ENCODE measurements at regions not wholly inside any gene's neighbourhood (a gene's known extent, or its start where the extent isn't known, plus 50 kb on each side); places are given as distances from the start of the nearest gene placed in this dataset.

DNA sequence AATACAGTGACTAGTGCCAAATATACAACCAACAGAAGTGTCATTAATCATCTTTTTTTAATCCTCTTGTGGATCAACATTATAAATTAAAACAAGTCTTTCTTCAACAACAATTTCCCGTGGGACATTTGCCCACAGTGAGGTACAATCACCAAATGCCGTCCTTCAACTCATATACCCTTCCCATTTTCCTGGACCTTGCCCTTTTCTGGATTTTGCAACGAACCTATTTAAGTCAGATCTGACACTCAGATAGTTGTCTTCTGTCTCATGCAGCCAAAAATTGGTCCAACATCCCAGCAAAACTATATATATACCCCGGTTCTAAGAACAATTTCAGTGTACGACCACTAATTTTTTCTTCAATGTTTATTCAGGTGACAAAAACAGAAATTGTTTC is 324.0 kb downstream of the DSEL start:
- DNase-seq, result no peak
- H3K4me1 ChIP-seq, result no peaks in the 10 kb centered on the region
- in situ Hi-C loops (cut with MboI; ENCODE audit: low sequenced_read_pairs in 4 of 4) (loop anchor here in 1 of 4 donors (10.0 kb wide), 1 partner anchor 88 kb away; no protein-coding TSS in a partner anchor), intact Hi-C loops (cut with DNase I; ENCODE audit: low total_unique reads) (no loop called here)
- ATAC-seq, result no peak
- no peaks in the 10 kb centered on the region for H3K9me3 ChIP-seq
- H3K4me3 ChIP-seq, result no peak overlapping the region
- TF ChIP-seq CTCF (IDR thresholded peaks at IDR 0.05 in 4 of 5, conservative IDR thresholded peaks at IDR 0.05 in 1 of 5), result no peak
- TF ChIP-seq POLR2A (IDR thresholded peaks at IDR 0.05), result no peak
- H3K27ac ChIP-seq, result no peak overlapping the region
- H3K27me3 ChIP-seq, result no peaks in the 10 kb centered on the region
- H3K36me3 ChIP-seq, result no peaks in the 10 kb centered on the region

GRCh38 chr18:67183398-67183797 is 333.1 kb downstream of the DSEL start:
- TF ChIP-seq CTCF (IDR thresholded peaks at IDR 0.05 in 4 of 5, conservative IDR thresholded peaks at IDR 0.05 in 1 of 5) (no peak), POLR2A (IDR thresholded peaks at IDR 0.05) (no peak)
- in situ Hi-C loops (cut with MboI; ENCODE audit: low sequenced_read_pairs in 4 of 4), result no loop called here
- no peak for ATAC-seq

DNA sequence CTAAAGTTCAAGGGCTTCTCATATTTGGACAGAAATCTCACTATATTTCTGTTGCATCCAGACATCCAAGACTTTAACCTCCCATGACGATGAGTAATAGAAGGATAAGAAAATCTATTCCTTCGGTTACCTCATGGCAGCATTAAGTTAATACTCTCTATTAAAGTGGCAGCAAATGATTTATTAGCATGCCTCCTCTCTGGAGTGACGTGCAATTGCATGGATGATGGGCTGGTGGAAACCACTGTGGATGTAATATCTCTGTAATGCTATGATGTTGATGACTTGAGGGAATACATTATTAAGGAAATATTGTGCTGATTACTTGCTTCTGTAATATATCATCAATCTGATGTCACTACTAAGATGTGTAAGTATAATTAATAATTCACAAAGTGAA is 336.8 kb downstream of the DSEL start:
- Histone ChIP-seq H3K27me3 (no peaks in the 10 kb centered on the region), H3K9me3 (no peaks in the 10 kb centered on the region), H3K4me1 (no peaks in the 10 kb centered on the region), H3K36me3 (no peaks in the 10 kb centered on the region), H3K27ac (no peak overlapping the region), H3K4me3 (no peak overlapping the region)
- DNase-seq, result no peak
- intact Hi-C loops (cut with DNase I; ENCODE audit: low total_unique reads) (no loop called here), in situ Hi-C loops (cut with MboI; ENCODE audit: low sequenced_read_pairs in 4 of 4) (no loop called here)
- ATAC-seq, result no peak
- TF ChIP-seq POLR2A (IDR thresholded peaks at IDR 0.05) (no peak), CTCF (IDR thresholded peaks at IDR 0.05 in 4 of 5, conservative IDR thresholded peaks at IDR 0.05 in 1 of 5) (no peak)

More at GRCh38 chr18:67183398-67183797, 333.1 kb downstream of the DSEL start:
- H3K27me3 ChIP-seq, result no peaks in the 10 kb centered on the region
- intact Hi-C loops (cut with DNase I; ENCODE audit: low total_unique reads), result no loop called here
- H3K4me1 ChIP-seq, result no peaks in the 10 kb centered on the region
- H3K4me3 ChIP-seq, result no peak overlapping the region
- no peaks in the 10 kb centered on the region for H3K9me3 ChIP-seq
- no peaks in the 10 kb centered on the region for H3K36me3 ChIP-seq
- no peak for DNase-seq
- H3K27ac ChIP-seq, result no peak overlapping the region

DNA sequence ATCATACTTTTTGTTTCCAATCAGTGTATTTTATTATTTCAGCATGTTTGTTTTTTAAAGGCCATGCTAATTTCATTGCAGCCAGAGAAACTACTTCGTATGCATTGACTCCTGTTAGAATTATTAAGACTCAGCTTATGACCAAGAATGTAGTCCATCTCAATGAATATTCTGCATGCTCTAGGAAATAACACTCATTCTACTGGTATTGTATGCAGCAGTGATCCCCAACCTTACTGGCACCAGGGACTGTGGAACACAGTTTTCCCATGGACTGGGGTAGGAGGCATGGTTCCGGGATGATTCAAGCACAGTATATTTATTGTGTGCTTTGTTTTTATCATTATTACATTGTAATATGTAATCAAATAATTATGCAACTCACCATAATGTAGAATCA is 356.9 kb downstream of the DSEL start:
- Histone ChIP-seq H3K36me3 (no peaks in the 10 kb centered on the region), H3K27ac (no peak overlapping the region), H3K4me1 (no peaks in the 10 kb centered on the region), H3K9me3 (no peaks in the 10 kb centered on the region), H3K27me3 (no peaks in the 10 kb centered on the region), H3K4me3 (no peak overlapping the region)
- in situ Hi-C loops (cut with MboI; ENCODE audit: low sequenced_read_pairs in 4 of 4) (no loop called here), intact Hi-C loops (cut with DNase I; ENCODE audit: low total_unique reads) (no loop called here)
- ATAC-seq (no peak), DNase-seq (no peak)
- TF ChIP-seq POLR2A (IDR thresholded peaks at IDR 0.05), result no peak
- TF ChIP-seq CTCF (IDR thresholded peaks at IDR 0.05 in 4 of 5, conservative IDR thresholded peaks at IDR 0.05 in 1 of 5), result no peak

- Histone ChIP-seq H3K27ac (no peak overlapping the region), H3K27me3 (no peaks in the 10 kb centered on the region), H3K4me1 (no peaks in the 10 kb centered on the region), H3K36me3 (no peaks in the 10 kb centered on the region), H3K4me3 (no peak overlapping the region), H3K9me3 (no peaks in the 10 kb centered on the region)
- no peak for DNase-seq
- intact Hi-C loops (cut with DNase I; ENCODE audit: low total_unique reads) (no loop called here), in situ Hi-C loops (cut with MboI; ENCODE audit: low sequenced_read_pairs in 4 of 4) (no loop called here)
- TF ChIP-seq POLR2A (IDR thresholded peaks at IDR 0.05) (no peak), CTCF (IDR thresholded peaks at IDR 0.05 in 4 of 5, conservative IDR thresholded peaks at IDR 0.05 in 1 of 5) (no peak)
- ATAC-seq, result no peak
These were observed 361.5 kb downstream of the DSEL start for GRCh38 chr18:67154979-67155378.

Measured in gastrocnemius medialis (tissue), 4 donors.